HT-29 (cell line): ENCODE measurements at regions not wholly inside any gene's neighbourhood (a gene's known extent, or its start where the extent isn't known, plus 50 kb on each side); places are given as distances from the start of the nearest gene placed in this dataset.

Source experiments
- DNase-seq: peaks from one replicate; pipeline ENCODE4 v3.0.0-alpha.2; 2015; ENCODE audit warnings: low spot score

GRCh38 chr12:48286665-48287064, 64.1 kb downstream of the ZNF641 start:
- DNase-seq = peak; percentile 34

DNA sequence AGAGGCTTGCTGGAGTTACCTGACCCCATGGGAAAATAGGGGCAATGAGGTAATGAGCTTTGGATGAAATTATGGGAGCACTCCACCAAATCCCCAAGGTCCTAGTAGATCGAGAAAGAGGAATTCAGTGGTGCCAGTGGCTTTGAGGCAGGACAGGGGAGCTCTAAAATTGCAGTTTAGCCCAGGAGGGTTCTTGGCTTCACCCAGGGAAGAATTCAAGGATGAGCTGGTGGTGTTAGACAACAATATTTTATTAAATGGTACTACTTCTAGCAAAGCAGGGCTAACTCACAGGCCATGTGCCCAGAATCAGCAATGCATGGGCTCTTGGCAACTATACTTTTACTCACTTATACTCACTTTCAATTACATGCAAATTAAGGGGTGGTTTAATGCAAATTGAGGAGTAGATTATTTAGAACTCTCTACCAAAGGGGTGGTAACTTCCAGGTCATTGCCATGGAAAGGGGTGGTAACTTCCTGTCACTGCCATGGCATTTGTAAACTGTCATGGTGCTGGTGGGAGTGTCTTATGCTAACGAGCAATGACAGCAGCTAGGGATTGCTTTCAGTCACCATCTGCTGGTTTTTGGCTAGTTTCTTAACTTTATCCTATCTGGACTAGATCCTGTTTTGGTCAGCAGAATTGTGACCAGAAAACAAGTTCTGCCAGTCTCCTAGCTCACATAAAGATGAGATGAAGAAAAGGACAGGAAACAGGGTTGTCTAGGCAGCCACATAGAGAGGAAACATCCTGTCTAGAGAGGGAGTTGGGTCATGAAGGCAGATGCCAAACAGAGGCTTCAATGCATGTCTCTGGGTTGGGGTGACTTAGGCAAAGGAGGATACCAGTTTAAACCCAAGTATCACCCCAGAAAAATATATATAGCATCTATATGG, 64.7 kb downstream of the ZNF641 start:
- DNase-seq = no peak

DNA sequence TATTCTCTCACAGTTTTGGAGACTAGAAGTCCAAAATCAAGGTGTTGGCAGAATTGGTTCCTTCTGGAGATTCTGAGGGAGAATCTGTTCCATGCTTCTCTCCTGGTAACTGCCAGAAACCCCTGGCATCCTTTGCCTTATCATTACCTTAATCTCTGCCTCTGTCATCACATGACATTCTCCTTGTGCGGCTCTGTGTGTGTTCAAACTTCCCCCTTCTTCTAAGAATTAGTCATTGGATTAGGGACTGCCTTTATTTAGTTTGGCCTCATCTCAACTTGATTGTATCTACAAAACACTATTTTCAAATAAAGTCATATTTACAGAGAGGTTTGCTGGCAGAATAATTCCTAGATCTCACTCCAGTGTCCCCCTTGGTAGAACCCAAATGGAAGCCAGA, 68.9 kb downstream of the ZNF641 start:
- no peak for DNase-seq

DNA sequence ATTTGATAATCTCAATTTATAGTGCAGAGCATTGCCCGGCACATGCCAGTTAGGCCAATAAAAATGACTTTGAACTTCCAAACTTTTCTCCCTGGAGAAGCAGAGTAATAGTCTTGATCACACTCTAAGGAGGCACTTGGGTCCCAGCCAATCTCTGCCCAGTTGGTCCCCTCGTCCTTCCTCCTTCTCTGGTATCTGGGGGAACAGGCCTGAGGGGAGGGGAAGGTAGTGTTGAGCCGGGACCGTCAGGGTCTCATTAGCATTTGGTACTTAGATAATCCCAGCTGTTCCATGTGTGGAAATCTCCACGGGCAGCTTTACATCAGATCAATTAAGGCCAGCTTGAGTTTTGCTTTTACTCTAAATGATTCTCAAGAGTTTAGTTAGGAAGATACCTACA, 70.1 kb downstream of the ZNF641 start:
- no peak for DNase-seq

DNA sequence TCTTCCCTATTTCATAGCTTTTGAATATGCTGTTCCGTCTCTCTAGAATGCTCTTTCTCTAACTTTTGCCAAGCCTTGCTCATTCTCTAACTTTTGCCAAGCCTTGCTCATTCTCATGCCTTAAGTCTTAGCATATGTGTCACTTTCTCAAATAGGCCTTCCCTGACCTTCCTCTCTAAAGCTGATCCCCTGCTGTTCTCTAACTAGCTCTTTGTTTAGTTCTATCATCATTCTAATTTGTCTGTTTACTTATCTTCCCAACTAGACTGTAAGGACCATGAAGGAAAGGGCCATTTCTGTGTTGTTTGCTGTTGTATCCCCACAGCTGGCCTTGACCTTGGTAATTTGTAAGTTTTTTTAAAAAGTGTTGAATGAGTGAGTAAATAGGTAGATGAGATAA, 71.1 kb downstream of the ZNF641 start:
- DNase-seq = no peak

DNA sequence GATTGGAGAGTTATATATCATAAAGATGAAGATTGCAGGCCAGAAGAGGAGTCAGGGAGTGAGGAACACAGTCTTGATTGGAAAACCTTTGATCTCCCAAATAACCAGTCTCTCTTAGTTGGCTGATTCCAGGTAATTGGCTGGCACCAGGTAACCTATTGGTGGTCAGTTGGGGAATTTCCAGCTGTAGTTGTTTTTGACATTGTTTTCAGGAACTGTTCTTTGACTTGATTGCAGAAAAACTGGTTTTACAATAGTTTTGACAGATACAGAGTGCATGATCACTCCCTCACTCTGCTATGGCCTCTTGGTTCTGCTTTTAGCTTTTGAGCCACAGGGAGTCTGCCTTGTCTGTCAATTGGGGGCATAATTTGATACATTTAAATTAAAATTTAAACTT, 71.6 kb downstream of the ZNF641 start:
- DNase-seq = no peak

DNA sequence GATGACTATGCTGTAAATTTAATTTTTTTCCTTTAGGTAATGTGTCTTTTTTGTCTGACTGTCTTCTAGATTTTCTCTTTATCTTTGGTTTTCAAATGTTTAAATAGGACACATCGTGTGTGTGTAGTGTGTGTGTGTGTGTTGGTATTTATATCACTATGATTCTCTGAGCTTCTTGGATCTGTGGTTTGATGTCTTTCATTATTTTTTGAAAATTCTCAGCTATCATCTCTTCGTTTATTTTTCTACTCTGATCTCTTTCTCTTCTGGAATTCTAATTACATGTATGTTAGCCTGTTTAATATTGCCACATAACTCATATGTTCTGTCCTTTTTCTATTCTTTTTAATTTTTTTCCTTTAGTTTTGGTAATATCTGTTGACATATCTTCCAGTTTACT, 73.5 kb upstream of the OR10AD1 start:
- no peak for DNase-seq

- DNase-seq = no peak
Measured at GRCh38 chr12:48266826-48267225, 63.7 kb upstream of the OR10AD1 start.

- no peak for DNase-seq
Measured at GRCh38 chr12:48265777-48266176, 62.7 kb upstream of the OR10AD1 start.

- DNase-seq = no peak
Measured at GRCh38 chr12:48263617-48264016, 60.5 kb upstream of the OR10AD1 start.

DNA sequence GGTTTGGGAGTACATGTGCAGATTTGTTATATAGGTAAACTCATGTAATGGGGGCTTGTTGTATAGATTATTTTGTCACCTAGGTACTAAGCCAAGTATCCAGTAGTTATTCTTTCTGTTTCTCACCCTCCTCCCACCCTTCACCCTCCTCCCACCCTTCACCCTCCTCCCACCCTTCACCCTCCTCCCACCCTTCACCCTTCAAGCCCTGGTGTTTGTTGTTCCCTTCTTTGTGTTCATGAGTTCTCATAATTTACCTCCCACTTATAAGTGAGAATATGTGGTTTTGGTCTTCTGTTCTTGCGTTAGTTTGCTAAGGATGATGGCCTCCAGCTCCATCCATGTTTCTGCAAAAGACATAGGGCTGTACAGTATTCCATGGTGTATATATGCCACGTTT, 58.7 kb upstream of the OR10AD1 start:
- no peak for DNase-seq
